NB4 (cell line): ENCODE measurements at regions not wholly inside any gene's neighbourhood (a gene's known extent, or its start where the extent isn't known, plus 50 kb on each side); places are given as distances from the start of the nearest gene placed in this dataset.

ENCODE experiments used
- MAX ChIP-seq: IDR thresholded peaks from 2 replicates; pipeline ENCODE4 v1.6.1; 2011; ENCODE audit warnings: low read depth, low read length
- POLR2A ChIP-seq: IDR thresholded peaks from 2 replicates; pipeline ENCODE4 v1.6.1; 2011; ENCODE audit warnings: mild to moderate bottlenecking; ENCODE audit not compliant: insufficient read length; ENCODE audit errors: extremely low read depth
- TF ChIP-seq, protein P1 (sequence below): IDR thresholded peaks from one replicate; pipeline ENCODE4 v1.5.1; 2012; ENCODE audit warnings: low read depth, low read length

GRCh38 chr5:75818661-75819060, 101.4 kb upstream of the POC5 start:
- TF ChIP-seq MAX (no peak), POLR2A (no peak)
- TF ChIP-seq, protein P1, sequence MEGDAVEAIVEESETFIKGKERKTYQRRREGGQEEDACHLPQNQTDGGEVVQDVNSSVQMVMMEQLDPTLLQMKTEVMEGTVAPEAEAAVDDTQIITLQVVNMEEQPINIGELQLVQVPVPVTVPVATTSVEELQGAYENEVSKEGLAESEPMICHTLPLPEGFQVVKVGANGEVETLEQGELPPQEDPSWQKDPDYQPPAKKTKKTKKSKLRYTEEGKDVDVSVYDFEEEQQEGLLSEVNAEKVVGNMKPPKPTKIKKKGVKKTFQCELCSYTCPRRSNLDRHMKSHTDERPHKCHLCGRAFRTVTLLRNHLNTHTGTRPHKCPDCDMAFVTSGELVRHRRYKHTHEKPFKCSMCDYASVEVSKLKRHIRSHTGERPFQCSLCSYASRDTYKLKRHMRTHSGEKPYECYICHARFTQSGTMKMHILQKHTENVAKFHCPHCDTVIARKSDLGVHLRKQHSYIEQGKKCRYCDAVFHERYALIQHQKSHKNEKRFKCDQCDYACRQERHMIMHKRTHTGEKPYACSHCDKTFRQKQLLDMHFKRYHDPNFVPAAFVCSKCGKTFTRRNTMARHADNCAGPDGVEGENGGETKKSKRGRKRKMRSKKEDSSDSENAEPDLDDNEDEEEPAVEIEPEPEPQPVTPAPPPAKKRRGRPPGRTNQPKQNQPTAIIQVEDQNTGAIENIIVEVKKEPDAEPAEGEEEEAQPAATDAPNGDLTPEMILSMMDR, result no peak
